ENCODE measurements at regions not wholly inside any gene's neighbourhood (a gene's known extent, or its start where the extent isn't known, plus 50 kb on each side); places are given as distances from the start of the nearest gene placed in this dataset.

GRCh38 chr2:106572541-106573450 lies 85.6 kb downstream of the CD8B2 start:
- no peak overlapping the region for H3K4me3 ChIP-seq (ENCODE audit: low read length)

GRCh38 chr2:106573773-106574172 lies 86.6 kb downstream of the CD8B2 start:
- H3K4me3 ChIP-seq (ENCODE audit: low read length), result no peak overlapping the region
- no peak for DNase-seq (ENCODE audit: low read depth, low spot score)

More at GRCh38 chr2:106572541-106573450, 85.6 kb downstream of the CD8B2 start:
- DNase-seq (ENCODE audit: low read depth, low spot score), result peak; percentile 40

DNA sequence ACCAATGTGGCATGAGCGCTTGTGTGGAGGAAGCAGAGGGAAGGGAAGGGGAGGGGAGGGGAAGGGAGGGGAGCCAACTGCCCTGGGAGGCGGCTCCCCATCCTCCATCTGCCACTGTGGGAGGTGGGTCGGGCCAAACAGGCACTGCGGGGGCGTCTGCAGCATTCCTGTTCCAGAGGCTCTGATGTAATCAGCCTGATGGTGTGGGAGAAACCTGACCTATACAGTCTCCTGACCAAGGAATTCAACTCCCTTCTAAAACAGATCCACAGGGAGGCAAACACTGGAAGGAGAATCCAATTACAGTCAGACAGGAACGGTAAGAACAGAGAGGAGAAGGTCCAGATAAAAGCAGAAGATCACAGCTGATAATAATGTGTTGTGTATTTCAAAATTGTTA lies 88.8 kb downstream of the CD8B2 start:
- H3K4me3 ChIP-seq (ENCODE audit: low read length), result no peak overlapping the region
- no peak for DNase-seq (ENCODE audit: low read depth, low spot score)

DNA sequence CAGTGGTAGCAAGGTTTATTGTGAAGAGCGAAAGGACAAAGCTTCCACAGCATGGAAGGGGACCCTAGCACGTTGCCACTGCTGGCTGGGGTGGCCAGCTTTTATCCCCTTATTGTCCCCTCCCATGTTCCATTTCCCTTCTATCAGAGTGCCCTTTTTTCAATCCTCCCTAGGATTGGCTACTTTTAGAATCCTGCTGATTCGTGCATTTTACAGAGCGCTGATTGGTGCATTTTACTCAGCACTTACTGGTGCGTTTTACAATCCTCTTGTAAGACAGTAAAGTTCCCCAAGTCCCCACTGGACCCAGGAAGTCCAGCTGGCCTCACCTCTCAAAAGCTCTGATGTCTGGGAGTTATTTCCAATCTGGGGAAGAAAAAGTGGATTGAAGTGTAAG lies 90.1 kb downstream of the CD8B2 start:
- no peak overlapping the region for H3K4me3 ChIP-seq (ENCODE audit: low read length)
- no peak for DNase-seq (ENCODE audit: low read depth, low spot score)

- no peak overlapping the region for H3K4me3 ChIP-seq (ENCODE audit: low read length)
- DNase-seq (ENCODE audit: low read depth, low spot score), result no peak
These were observed 92.6 kb downstream of the CD8B2 start for GRCh38 chr2:106579750-106580197.

- DNase-seq (ENCODE audit: low read depth, low spot score), result no peak
These were observed 93.1 kb downstream of the CD8B2 start for GRCh38 chr2:106580241-106580640.

DNA sequence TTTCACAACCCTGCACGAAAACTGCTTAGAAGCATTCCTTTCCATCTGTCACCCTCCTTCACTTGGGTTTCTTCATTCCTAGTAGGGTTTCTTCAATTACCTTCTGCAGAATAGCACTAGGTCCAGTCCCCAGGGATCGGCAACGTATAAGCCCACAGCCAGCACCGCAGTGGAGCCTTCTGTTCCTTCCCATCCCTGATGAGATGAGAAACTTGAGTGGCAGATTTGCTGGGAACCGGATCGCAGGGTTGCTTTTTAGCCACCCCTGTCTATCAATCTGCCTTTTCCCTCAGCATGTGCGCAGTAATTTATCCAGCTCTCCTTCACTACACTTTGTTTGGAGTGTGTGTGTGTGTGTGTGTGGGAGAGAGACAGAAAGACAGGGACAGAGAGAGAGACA lies 94.2 kb downstream of the CD8B2 start:
- no peak overlapping the region for H3K4me3 ChIP-seq (ENCODE audit: low read length)
- no peak for DNase-seq (ENCODE audit: low read depth, low spot score)

More at GRCh38 chr2:106580241-106580640, 93.1 kb downstream of the CD8B2 start:
- H3K4me3 ChIP-seq (ENCODE audit: low read length), result no peak overlapping the region

GRCh38 chr2:106581755-106582147 lies 94.6 kb downstream of the CD8B2 start:
- DNase-seq (ENCODE audit: low read depth, low spot score), result no peak
- H3K4me3 ChIP-seq (ENCODE audit: low read length), result peak overlapping the region; percentile 50

- peak overlapping the region; percentile 50 for H3K4me3 ChIP-seq (ENCODE audit: low read length)
- DNase-seq (ENCODE audit: low read depth, low spot score), result peak; percentile 46
These were observed 95.3 kb downstream of the CD8B2 start for GRCh38 chr2:106582148-106583143.

DNA sequence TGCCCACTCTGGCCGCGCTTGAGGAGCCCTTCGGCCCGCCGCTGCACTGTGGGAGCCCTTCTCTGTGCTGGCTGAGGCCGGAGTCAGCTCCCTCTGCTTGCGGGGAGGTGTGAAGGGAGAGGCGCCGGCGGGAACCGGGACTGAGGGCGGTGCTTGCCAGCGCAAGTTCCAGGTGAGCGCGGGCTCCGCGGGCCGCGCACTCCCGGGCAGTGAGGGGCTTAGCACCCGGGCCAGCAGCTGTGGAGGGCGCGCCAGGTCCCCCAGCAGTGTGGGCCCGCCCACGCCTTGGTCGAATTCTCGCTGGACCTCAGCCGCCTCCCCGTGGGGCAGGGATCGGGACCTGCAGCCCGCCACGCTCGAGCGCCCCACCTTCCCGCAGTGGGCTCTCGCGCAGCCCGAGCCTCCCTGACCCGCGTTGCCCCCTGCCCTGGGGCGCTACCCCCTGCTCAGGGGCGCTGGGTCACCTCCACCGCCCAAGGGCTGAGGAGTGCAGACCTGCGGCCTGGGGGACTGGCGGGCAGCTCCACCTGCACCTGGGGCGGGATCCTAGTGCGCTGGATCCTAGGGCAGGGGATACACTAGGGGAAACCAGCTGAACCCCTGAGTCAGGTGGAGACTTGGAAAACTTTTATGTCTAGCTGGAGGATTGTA lies 97.3 kb downstream of the CD8B2 start:
- DNase-seq (ENCODE audit: low read depth, low spot score), result no peak
- no peak overlapping the region for H3K4me3 ChIP-seq (ENCODE audit: low read length)

DNA sequence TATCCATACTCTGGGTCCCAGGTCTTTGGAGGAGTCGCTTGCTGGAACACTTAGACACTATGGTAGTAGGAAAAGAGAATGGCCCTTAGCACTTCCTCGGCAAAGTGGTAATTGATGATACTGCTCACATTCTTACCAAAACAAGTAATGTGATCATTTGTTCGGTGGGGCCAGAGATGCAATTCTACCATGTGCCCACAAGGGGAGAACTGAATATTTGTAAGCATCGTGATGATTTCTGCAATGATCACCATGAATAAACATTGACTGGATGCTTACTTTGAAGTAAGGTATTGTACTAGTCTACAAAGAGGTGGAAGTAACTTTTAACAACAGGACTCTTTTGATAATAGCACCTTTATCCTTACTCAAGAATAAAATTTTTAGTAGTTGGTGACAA lies 109.7 kb downstream of the CD8B2 start:
- DNase-seq (ENCODE audit: low read depth, low spot score), result peak; percentile 27

DNA sequence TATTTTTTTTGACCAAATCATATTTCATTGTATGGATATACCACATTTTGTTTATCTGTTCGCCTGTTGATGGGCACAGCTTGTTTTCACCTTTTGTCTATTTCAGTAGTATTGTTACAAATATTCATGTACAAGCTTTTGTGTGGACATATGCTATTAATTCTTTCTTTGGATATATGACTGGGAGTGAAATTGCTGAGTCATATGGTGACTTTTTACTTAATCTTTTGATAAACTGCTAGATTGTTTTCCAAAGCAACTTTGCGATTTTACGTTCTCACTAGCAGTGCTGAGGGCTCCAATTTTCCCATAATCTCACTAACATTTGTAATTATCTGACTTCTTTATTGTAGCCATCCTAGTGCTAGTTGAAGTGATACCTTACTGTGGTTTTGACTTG lies 112.4 kb downstream of the CD8B2 start:
- DNase-seq (ENCODE audit: low read depth, low spot score), result no peak
- no peak overlapping the region for H3K4me3 ChIP-seq (ENCODE audit: low read length)

More for the DNA sequence above, 109.7 kb downstream of the CD8B2 start:
- H3K4me3 ChIP-seq (ENCODE audit: low read length), result no peak overlapping the region

DNA sequence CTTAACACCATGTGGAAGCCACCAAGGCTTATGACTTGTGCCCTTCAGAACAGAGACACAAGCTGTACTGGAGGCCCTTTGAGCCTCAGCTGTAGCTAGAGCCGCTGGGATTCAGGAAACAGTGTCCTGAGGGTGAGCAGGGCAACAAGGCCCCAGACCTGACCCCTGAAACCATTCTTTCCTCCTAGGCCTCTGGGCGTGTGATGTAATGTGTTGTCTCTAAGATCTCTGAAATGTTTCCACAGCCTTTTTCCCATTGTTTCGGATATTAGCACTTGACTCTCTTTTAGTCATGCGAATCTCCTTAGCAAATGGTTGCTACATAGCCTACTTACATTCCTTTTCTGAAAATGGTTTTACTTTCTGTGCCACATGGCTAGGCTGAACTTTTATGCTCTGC lies 114.9 kb downstream of the CD8B2 start:
- DNase-seq (ENCODE audit: low read depth, low spot score), result no peak
- H3K4me3 ChIP-seq (ENCODE audit: low read length), result no peak overlapping the region

GRCh38 chr2:106606652-106607051 lies 119.5 kb downstream of the CD8B2 start:
- no peak for DNase-seq (ENCODE audit: low read depth, low spot score)
- no peak overlapping the region for H3K4me3 ChIP-seq (ENCODE audit: low read length)

GRCh38 chr2:106607371-106607770 lies 120.2 kb downstream of the CD8B2 start:
- H3K4me3 ChIP-seq (ENCODE audit: low read length), result no peak overlapping the region
- no peak for DNase-seq (ENCODE audit: low read depth, low spot score)

DNA sequence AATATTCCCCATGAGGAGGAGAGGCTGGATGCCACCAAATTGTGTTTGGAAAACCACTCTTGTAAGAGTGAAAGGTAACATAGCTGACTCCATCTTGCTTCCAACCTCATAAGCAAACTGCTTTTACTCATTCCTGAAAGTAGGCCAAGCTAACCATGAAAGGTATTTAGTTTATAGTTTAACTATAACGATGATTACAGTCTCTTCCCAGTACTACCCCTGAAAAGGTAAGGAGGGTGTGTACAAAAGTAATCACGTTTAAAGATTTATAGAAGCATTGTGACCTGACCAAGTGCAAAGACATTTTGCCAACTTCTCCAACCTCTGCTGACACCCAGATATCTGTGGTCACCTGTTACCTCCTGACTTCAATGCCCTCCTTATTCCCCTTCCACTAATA lies 122.6 kb downstream of the CD8B2 start:
- H3K4me3 ChIP-seq (ENCODE audit: low read length), result no peak overlapping the region
- no peak for DNase-seq (ENCODE audit: low read depth, low spot score)

- H3K4me3 ChIP-seq (ENCODE audit: low read length), result no peak overlapping the region
- DNase-seq (ENCODE audit: low read depth, low spot score), result no peak
These were observed 127.5 kb downstream of the CD8B2 start for GRCh38 chr2:106614511-106615291.

GRCh38 chr2:106618614-106619013 lies 131.4 kb downstream of the CD8B2 start:
- no peak overlapping the region for H3K4me3 ChIP-seq (ENCODE audit: low read length)
- no peak for DNase-seq (ENCODE audit: low read depth, low spot score)
